ENCODE measurements at regions not wholly inside any gene's neighbourhood (a gene's known extent, or its start where the extent isn't known, plus 50 kb on each side); places are given as distances from the start of the nearest gene placed in this dataset.

GRCh38 chr20:24096264-24096663 lies 107.7 kb upstream of the GGTLC1 start:
- H3K27me3 Mint-ChIP-seq (ENCODE audit: low read depth in 2 of 2): no peaks in the 10 kb centered on the region
- no peak for TF ChIP-seq CTCF (IDR thresholded peaks at IDR 0.05)
- Histone ChIP-seq H3K27me3 (ENCODE audit: control insufficient read depth, insufficient read depth, low read length) (no peaks in the 10 kb centered on the region), H3K36me3 (ENCODE audit: control insufficient read depth, insufficient read depth, low read length) (no peaks in the 10 kb centered on the region), H3K27ac (ENCODE audit: low read length) (no peak overlapping the region), H3K9me3 (ENCODE audit: control insufficient read depth, insufficient read depth, low read length) (no peaks in the 10 kb centered on the region), H3K4me1 (ENCODE audit: control insufficient read depth, insufficient read depth, low read length) (peaks cover 5% of the 10 kb centered on the region), H3K4me3 (ENCODE audit: low read length) (no peak overlapping the region)
- 95% methylated on average over 5 of the region's 5 CpGs for WGBS (ENCODE audit: insufficient coverage)
- DNase-seq (no peak), ATAC-seq (no peak)
- peaks cover 11 to 17% of the 10 kb centered on the region in 2 donors for H3K4me1 Mint-ChIP-seq
- no peak overlapping the region for H3K4me3 Mint-ChIP-seq
- H3K9me3 Mint-ChIP-seq: no peaks in the 10 kb centered on the region
- intact Hi-C loops (cut with micrococcal nuclease): no loop called here
- no peaks in the 10 kb centered on the region for H3K36me3 Mint-ChIP-seq
- no peak overlapping the region for H3K27ac Mint-ChIP-seq

GRCh38 chr20:24095756-24096155 lies 107.2 kb upstream of the GGTLC1 start:
- H3K27ac ChIP-seq (ENCODE audit: low read length): no peak overlapping the region
- H3K27me3 Mint-ChIP-seq (ENCODE audit: low read depth in 2 of 2): no peaks in the 10 kb centered on the region
- no peak overlapping the region for H3K4me3 ChIP-seq (ENCODE audit: low read length)
- H3K4me1 Mint-ChIP-seq: peaks cover 8 to 14% of the 10 kb centered on the region in 2 donors
- 91% methylated on average over 7 of the region's 7 CpGs for WGBS (ENCODE audit: insufficient coverage)
- no peak overlapping the region for H3K4me3 Mint-ChIP-seq
- H3K9me3 Mint-ChIP-seq: no peaks in the 10 kb centered on the region
- no peaks in the 10 kb centered on the region for H3K36me3 ChIP-seq (ENCODE audit: control insufficient read depth, insufficient read depth, low read length)
- no peak overlapping the region for H3K27ac Mint-ChIP-seq
- no peaks in the 10 kb centered on the region for H3K9me3 ChIP-seq (ENCODE audit: control insufficient read depth, insufficient read depth, low read length)
- ATAC-seq: no peak
- H3K4me1 ChIP-seq (ENCODE audit: control insufficient read depth, insufficient read depth, low read length): peaks cover 5% of the 10 kb centered on the region
- no peak for DNase-seq
- H3K36me3 Mint-ChIP-seq: no peaks in the 10 kb centered on the region
- no peak for TF ChIP-seq CTCF (IDR thresholded peaks at IDR 0.05)
- H3K27me3 ChIP-seq (ENCODE audit: control insufficient read depth, insufficient read depth, low read length): no peaks in the 10 kb centered on the region
- intact Hi-C loops (cut with micrococcal nuclease): no loop called here

- H3K4me1 Mint-ChIP-seq: peaks cover 4 to 10% of the 10 kb centered on the region in 2 donors
- no peak overlapping the region for H3K27ac Mint-ChIP-seq
- no peaks in the 10 kb centered on the region for H3K27me3 ChIP-seq (ENCODE audit: control insufficient read depth, insufficient read depth, low read length)
- H3K9me3 Mint-ChIP-seq: no peaks in the 10 kb centered on the region
- H3K27me3 Mint-ChIP-seq (ENCODE audit: low read depth in 2 of 2): no peaks in the 10 kb centered on the region
- DNase-seq (no peak), ATAC-seq (no peak)
- TF ChIP-seq CTCF (IDR thresholded peaks at IDR 0.05): no peak
- H3K27ac ChIP-seq (ENCODE audit: low read length): no peak overlapping the region
- no peak overlapping the region for H3K4me3 Mint-ChIP-seq
- peaks cover under 1% of the 10 kb centered on the region for H3K4me1 ChIP-seq (ENCODE audit: control insufficient read depth, insufficient read depth, low read length)
- H3K9me3 ChIP-seq (ENCODE audit: control insufficient read depth, insufficient read depth, low read length): no peaks in the 10 kb centered on the region
- H3K36me3 Mint-ChIP-seq: no peaks in the 10 kb centered on the region
- intact Hi-C loops (cut with micrococcal nuclease): no loop called here
- H3K4me3 ChIP-seq (ENCODE audit: low read length): no peak overlapping the region
- no peaks in the 10 kb centered on the region for H3K36me3 ChIP-seq (ENCODE audit: control insufficient read depth, insufficient read depth, low read length)
Observed at GRCh38 chr20:24095303-24095702, 106.7 kb upstream of the GGTLC1 start.

GRCh38 chr20:24089576-24089975 lies 101.0 kb upstream of the GGTLC1 start:
- H3K4me3 ChIP-seq (ENCODE audit: low read length): no peak overlapping the region
- TF ChIP-seq CTCF (IDR thresholded peaks at IDR 0.05): no peak
- H3K36me3 ChIP-seq (ENCODE audit: control insufficient read depth, insufficient read depth, low read length): no peaks in the 10 kb centered on the region
- WGBS (ENCODE audit: insufficient coverage): 89% methylated on average over 2 of the region's 2 CpGs
- DNase-seq (no peak), ATAC-seq (no peak)
- H3K27me3 Mint-ChIP-seq (ENCODE audit: low read depth in 2 of 2): peaks cover 0 to 4% of the 10 kb centered on the region in 2 donors
- H3K4me1 Mint-ChIP-seq: peaks cover 0 to 3% of the 10 kb centered on the region in 2 donors
- H3K27ac Mint-ChIP-seq: no peak overlapping the region
- intact Hi-C loops (cut with micrococcal nuclease): no loop called here
- H3K4me1 ChIP-seq (ENCODE audit: control insufficient read depth, insufficient read depth, low read length): no peaks in the 10 kb centered on the region
- H3K36me3 Mint-ChIP-seq: no peaks in the 10 kb centered on the region
- H3K27ac ChIP-seq (ENCODE audit: low read length): no peak overlapping the region
- no peaks in the 10 kb centered on the region for H3K9me3 Mint-ChIP-seq
- H3K9me3 ChIP-seq (ENCODE audit: control insufficient read depth, insufficient read depth, low read length): no peaks in the 10 kb centered on the region
- no peak overlapping the region for H3K4me3 Mint-ChIP-seq
- no peaks in the 10 kb centered on the region for H3K27me3 ChIP-seq (ENCODE audit: control insufficient read depth, insufficient read depth, low read length)
